ENCODE measurements at regions not wholly inside any gene's neighbourhood (a gene's known extent, or its start where the extent isn't known, plus 50 kb on each side); places are given as distances from the start of the nearest gene placed in this dataset.

DNA sequence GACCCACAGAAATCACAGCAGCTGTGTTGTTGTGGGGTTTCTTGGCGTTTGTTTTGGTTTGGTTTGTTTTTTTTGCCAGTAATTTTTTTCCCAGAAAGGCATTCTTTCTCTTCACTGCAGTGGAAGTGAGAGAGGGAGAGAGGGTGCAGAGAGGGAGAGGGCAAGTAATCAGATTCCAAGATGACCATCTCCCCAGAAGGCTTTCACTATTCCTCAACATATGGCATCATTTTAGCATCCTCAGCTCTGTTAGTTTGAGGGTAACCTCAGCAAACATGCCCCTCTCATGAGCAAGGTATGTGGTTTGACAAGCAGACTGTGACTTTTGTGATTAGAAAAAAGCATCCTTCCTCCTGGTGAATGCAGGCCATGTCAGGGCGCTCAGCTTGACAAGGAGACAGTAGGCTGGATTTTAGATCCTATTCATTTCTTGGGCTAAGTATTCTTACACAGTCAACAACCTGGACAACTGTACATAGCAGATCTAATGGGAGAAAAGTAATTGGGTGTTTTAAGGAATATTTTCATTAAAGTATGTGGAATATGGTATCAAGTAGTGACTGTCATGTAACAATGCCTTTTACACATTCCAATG lies 86.3 kb upstream of the PIK3CG start:
- TF ChIP-seq YY1 (IDR thresholded peaks at IDR 0.05; ENCODE audit: insufficient read depth, insufficient read length) (no peak), SUZ12 (IDR thresholded peaks at IDR 0.05; ENCODE audit: extremely low read depth, insufficient read depth, insufficient read length) (no peak)
